B cell (primary cell): ENCODE measurements at regions not wholly inside any gene's neighbourhood (a gene's known extent, or its start where the extent isn't known, plus 50 kb on each side); places are given as distances from the start of the nearest gene placed in this dataset.

Experiments
- ATAC-seq: fragments of 200-7000 bp; cut with Tn5 transposase; one replicate; pipeline ENCODE4 v1.10.0; 2021; ENCODE audit warnings: low read depth, mild to moderate bottlenecking, moderate number of reproducible peaks, moderate library complexity
- CTCF ChIA-PET: fragments of 350-600 bp; sonication (Branson Sonifier 250); formaldehyde crosslinking; loops from one replicate; lab custom pipeline; 2021; ENCODE audit warnings: antibody characterized with exemption, inconsistent platforms; lab: Charles Lee
- POLR2A ChIA-PET: fragments of 350-600 bp; sonication (Branson Sonifier 250); formaldehyde crosslinking; loops from one replicate; lab custom pipeline; 2021; ENCODE audit warnings: antibody characterized with exemption; lab: Charles Lee
- DNase-seq: peaks from one replicate; pipeline ENCODE4 v3.0.0; 2013
- H2AFZ ChIP-seq: 2 replicates; pipeline ENCODE4 v1.6.1; 2012; ENCODE audit warnings: mild to moderate bottlenecking, low read depth, low read length; ENCODE audit not compliant: insufficient read depth, poor library complexity, severe bottlenecking
- H3K27ac ChIP-seq, 2 donors: 1 replicate in 1 of 2; 2 replicates in 1 of 2; pipeline ENCODE4 v1.5.1; 2012 to 2013; ENCODE audit warnings: low read length in 2 of 2, mild to moderate bottlenecking in 2 of 2, moderate library complexity in 1 of 2
- H3K27me3 ChIP-seq, 4 experiments: fragments of 200-600 bp in 1 of 4; sonication (generic) in 1 of 4; replicated peaks in 1 of 4; 1 replicate in 2 of 4; 2 replicates in 2 of 4; pipeline versions ENCODE4 v1.6.1 to v1.7.0; 2013 to 2016; ENCODE audit warnings: low read length in 3 of 4, mild to moderate bottlenecking in 2 of 4, mixed read lengths in 1 of 4, moderate library complexity in 1 of 4; ENCODE audit not compliant: insufficient read depth in 4 of 4, control insufficient read depth in 3 of 4; ENCODE audit errors: control extremely low read depth in 1 of 4
- H3K36me3 ChIP-seq, 2 experiments: replicated peaks in 1 of 2; 1 replicate in 1 of 2; 2 replicates in 1 of 2; pipeline versions ENCODE4 v1.6.1 to v1.7.1; 2013; ENCODE audit warnings: low read length in 1 of 2; ENCODE audit not compliant: insufficient read depth in 2 of 2, control insufficient read depth in 1 of 2; ENCODE audit errors: control extremely low read depth in 1 of 2, extremely low read depth in 1 of 2
- H3K4me1 ChIP-seq, 2 donors: fragments of 200-600 bp in 1 of 2; sonication (generic) in 1 of 2; 1 replicate in 1 of 2; 2 replicates in 1 of 2; pipeline versions ENCODE4 v1.5.1 to v1.6.1; 2013 to 2017; ENCODE audit warnings: low read length in 2 of 2; ENCODE audit not compliant: control insufficient read depth in 2 of 2, insufficient read depth in 2 of 2
- H3K4me2 ChIP-seq: replicated peaks from 2 replicates; pipeline ENCODE3; 2012; ENCODE audit warnings: mild to moderate bottlenecking, low read depth, low read length; ENCODE audit not compliant: poor library complexity, severe bottlenecking
- H3K4me3 ChIP-seq, 5 experiments: fragments of 200-600 bp in 1 of 5; sonication (generic) in 1 of 5; 1 replicate in 3 of 5; 2 replicates in 2 of 5; pipeline versions ENCODE4 v1.5.1 to v1.7.0; 2011 to 2016; ENCODE audit warnings: low read length in 4 of 5, mild to moderate bottlenecking in 4 of 5, low read depth in 2 of 5, control low read depth in 1 of 5, moderate library complexity in 1 of 5; ENCODE audit not compliant: insufficient read depth in 1 of 5; ENCODE audit errors: control extremely low read depth in 1 of 5, extremely low read depth in 1 of 5
- H3K79me2 ChIP-seq: fragments of 200-600 bp; sonication (generic); one replicate; pipeline ENCODE4 v1.6.0; 2016; ENCODE audit warnings: low read length; ENCODE audit not compliant: control insufficient read depth, insufficient read depth
- H3K9ac ChIP-seq: fragments of 200-600 bp; sonication (generic); 2 replicates; pipeline ENCODE4 v1.6.1; 2017; ENCODE audit warnings: mild to moderate bottlenecking, low read length, moderate library complexity
- H3K9me3 ChIP-seq, 3 donors: one replicate each; pipeline versions ENCODE4 v1.6.1 to v1.7.1; 2013; ENCODE audit warnings: low read length in 2 of 3; ENCODE audit not compliant: control insufficient read depth in 2 of 3, insufficient read depth in 1 of 3; ENCODE audit errors: control extremely low read depth in 1 of 3
- H4K20me1 ChIP-seq: 2 replicates; pipeline ENCODE4 v1.6.0; 2012; ENCODE audit warnings: mild to moderate bottlenecking, low read length; ENCODE audit not compliant: insufficient read depth, control insufficient read depth, poor library complexity, severe bottlenecking
- H3K27ac Mint-ChIP-seq: one replicate; pipeline ENCODE4 v1.8.0; 2021; ENCODE audit warnings: mixed read lengths
- H3K27me3 Mint-ChIP-seq: one replicate; pipeline ENCODE4 v1.8.0; 2021; ENCODE audit warnings: mixed read lengths
- H3K4me1 Mint-ChIP-seq: one replicate; pipeline ENCODE4 v1.8.0; 2021; ENCODE audit warnings: mixed read lengths
- H3K4me3 Mint-ChIP-seq: one replicate; pipeline ENCODE4 v1.8.0; 2021; ENCODE audit warnings: mixed read lengths
- H3K9me3 Mint-ChIP-seq: one replicate; pipeline ENCODE4 v1.8.0; 2022; ENCODE audit warnings: mixed read lengths; ENCODE audit not compliant: insufficient read depth
- EZH2 ChIP-seq: IDR thresholded peaks from 2 replicates; pipeline ENCODE4 v1.6.1; 2012; ENCODE audit warnings: borderline replicate concordance, low read depth, mild to moderate bottlenecking, moderate library complexity, low read length; ENCODE audit not compliant: insufficient read depth, poor library complexity, severe bottlenecking
- WGBS: methylation state at CpG from one replicate; pipeline ENCODE4 v1.1.5; 2013; ENCODE audit warnings: missing lambda C conversion rate; ENCODE audit not compliant: insufficient coverage; 5-methylcytosine and 5-hydroxymethylcytosine counted together
- intact Hi-C: fragments of 100-400 bp; cut with micrococcal nuclease; formaldehyde crosslinking; loops from one replicate; pipeline ENCODE4 v1.10.0; 2022
- TF ChIP-seq, protein P1 (sequence below): fragments of 200-600 bp; IDR thresholded peaks from one replicate; pipeline ENCODE4 v1.8.0; 2022; ENCODE audit warnings: antibody characterized with exemption, mild to moderate bottlenecking

DNA sequence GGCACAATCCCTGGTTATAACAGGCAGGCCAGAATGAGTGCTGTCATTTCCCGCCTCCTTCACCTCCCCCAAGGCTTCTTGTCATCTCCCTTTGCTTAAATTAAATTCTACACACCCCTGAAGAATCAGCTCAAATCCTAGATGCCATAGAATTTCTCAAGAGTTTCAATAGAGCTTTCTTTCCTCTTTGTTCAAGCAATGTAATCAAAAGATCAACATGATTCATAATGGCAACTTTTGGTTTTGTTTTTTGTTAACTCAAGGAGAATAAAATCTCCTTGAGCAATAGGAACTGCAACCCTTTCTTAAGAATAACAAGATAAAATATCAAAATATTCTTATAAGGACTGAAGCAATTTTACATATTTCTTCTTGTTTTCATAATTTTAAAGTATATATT, 180.8 kb upstream of the CDK1 start:
- Histone ChIP-seq H3K4me3 (no peak overlapping the region), H3K4me2 (no peak overlapping the region), H4K20me1 (no peaks in the 10 kb centered on the region), H3K9ac (no peak overlapping the region), H3K4me1 (no peaks in the 10 kb centered on the region), H3K27ac (no peak overlapping the region), H2AFZ (no peak overlapping the region), H3K36me3 (no peaks in the 10 kb centered on the region), H3K79me2 (no peaks in the 10 kb centered on the region), H3K27me3 (no peaks in the 10 kb centered on the region), H3K9me3 (no peaks in the 10 kb centered on the region)
- 88% methylated on average over 1 of the region's 1 CpG for WGBS
- peaks cover 5% of the 10 kb centered on the region for H3K4me1 Mint-ChIP-seq
- intact Hi-C loops = no loop called here
- CTCF ChIA-PET = no interaction called here
- H3K27ac Mint-ChIP-seq = no peak overlapping the region
- TF ChIP-seq EZH2 = no peak
- TF ChIP-seq, protein P1, sequence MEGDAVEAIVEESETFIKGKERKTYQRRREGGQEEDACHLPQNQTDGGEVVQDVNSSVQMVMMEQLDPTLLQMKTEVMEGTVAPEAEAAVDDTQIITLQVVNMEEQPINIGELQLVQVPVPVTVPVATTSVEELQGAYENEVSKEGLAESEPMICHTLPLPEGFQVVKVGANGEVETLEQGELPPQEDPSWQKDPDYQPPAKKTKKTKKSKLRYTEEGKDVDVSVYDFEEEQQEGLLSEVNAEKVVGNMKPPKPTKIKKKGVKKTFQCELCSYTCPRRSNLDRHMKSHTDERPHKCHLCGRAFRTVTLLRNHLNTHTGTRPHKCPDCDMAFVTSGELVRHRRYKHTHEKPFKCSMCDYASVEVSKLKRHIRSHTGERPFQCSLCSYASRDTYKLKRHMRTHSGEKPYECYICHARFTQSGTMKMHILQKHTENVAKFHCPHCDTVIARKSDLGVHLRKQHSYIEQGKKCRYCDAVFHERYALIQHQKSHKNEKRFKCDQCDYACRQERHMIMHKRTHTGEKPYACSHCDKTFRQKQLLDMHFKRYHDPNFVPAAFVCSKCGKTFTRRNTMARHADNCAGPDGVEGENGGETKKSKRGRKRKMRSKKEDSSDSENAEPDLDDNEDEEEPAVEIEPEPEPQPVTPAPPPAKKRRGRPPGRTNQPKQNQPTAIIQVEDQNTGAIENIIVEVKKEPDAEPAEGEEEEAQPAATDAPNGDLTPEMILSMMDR = no peak
- H3K9me3 Mint-ChIP-seq = no peaks in the 10 kb centered on the region
- no peaks in the 10 kb centered on the region for H3K27me3 Mint-ChIP-seq
- POLR2A ChIA-PET = no interaction called here
- ATAC-seq (no peak), DNase-seq (no peak)
- no peak overlapping the region for H3K4me3 Mint-ChIP-seq

DNA sequence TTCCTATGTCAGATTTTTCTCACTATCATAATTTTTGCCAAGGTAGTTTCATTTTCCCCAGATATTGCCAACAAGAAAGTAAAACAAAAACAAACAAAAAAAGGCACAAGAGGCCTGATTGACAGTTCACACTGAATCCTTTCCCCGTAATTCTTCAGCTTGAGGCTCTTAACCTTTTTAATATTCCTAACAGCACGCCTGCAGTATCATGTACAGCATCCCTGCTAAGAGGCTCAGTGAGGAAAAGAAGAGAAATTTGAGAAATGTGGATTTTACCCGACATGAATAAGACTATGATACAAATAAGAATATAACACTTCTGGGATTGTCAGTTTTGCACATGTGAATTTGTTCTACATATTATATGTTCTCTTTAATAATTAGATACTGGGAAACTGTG, 182.4 kb upstream of the CDK1 start:
- Mint-ChIP-seq H3K27ac (no peak overlapping the region), H3K27me3 (no peaks in the 10 kb centered on the region), H3K4me1 (peaks cover 5% of the 10 kb centered on the region), H3K4me3 (no peak overlapping the region), H3K9me3 (no peaks in the 10 kb centered on the region)
- no peak for ATAC-seq
- no peaks in the 10 kb centered on the region for H3K36me3 ChIP-seq
- no peaks in the 10 kb centered on the region for H4K20me1 ChIP-seq
- H3K27ac ChIP-seq = no peak overlapping the region
- ChIA-PET POLR2A (no interaction called here), CTCF (no interaction called here)
- H3K79me2 ChIP-seq = no peaks in the 10 kb centered on the region
- no peaks in the 10 kb centered on the region for H3K27me3 ChIP-seq
- no peak overlapping the region for H2AFZ ChIP-seq
- no peak overlapping the region for H3K4me2 ChIP-seq
- no peaks in the 10 kb centered on the region for H3K9me3 ChIP-seq
- intact Hi-C loops = no loop called here
- TF ChIP-seq EZH2 = no peak
- TF ChIP-seq, protein P1 = no peak
- no peak overlapping the region for H3K4me3 ChIP-seq
- H3K9ac ChIP-seq = no peak overlapping the region
- WGBS = no CpG with 5 or more reads among the region's 3 CpGs
- no peaks in the 10 kb centered on the region for H3K4me1 ChIP-seq
- no peak for DNase-seq
